Tibial artery (tissue), 4 donors: ENCODE measurements at regions not wholly inside any gene's neighbourhood (a gene's known extent, or its start where the extent isn't known, plus 50 kb on each side); places are given as distances from the start of the nearest gene placed in this dataset.

Experiments used
- DNase-seq, 2 donors: peaks; one replicate each; pipeline ENCODE4 v3.0.0-alpha.2; 2019
- H3K27ac ChIP-seq, 2 donors: fragments of 200-600 bp; sonication (generic) in 1 of 2; 1 replicate in 1 of 2; 2 replicates in 1 of 2; pipeline ENCODE4 v1.5.1; 2018 to 2019; ENCODE audit warnings: mild to moderate bottlenecking in 1 of 2
- H3K27me3 ChIP-seq, 2 donors: fragments of 200-600 bp; sonication (generic) in 1 of 2; one replicate each; pipeline versions ENCODE4 v1.5.1 to v1.6.0; 2016 to 2019
- H3K36me3 ChIP-seq, 3 donors: fragments of 200-600 bp; sonication (generic) in 2 of 3; one replicate each; pipeline ENCODE4 v1.5.1; 2016 to 2019; ENCODE audit warnings: mild to moderate bottlenecking in 2 of 3
- H3K4me1 ChIP-seq, 4 donors: fragments of 200-600 bp; sonication (generic) in 2 of 4; 1 replicate in 3 of 4; 2 replicates in 1 of 4; pipeline ENCODE4 v1.5.1; 2016 to 2019
- H3K4me3 ChIP-seq, 2 donors: fragments of 200-600 bp; sonication (generic) in 1 of 2; 1 replicate in 1 of 2; 2 replicates in 1 of 2; pipeline ENCODE4 v1.5.1; 2018 to 2019; ENCODE audit warnings: mild to moderate bottlenecking in 2 of 2
- H3K9me3 ChIP-seq, 3 donors: fragments of 200-600 bp; sonication (generic) in 1 of 3; one replicate each; pipeline ENCODE4 v1.5.1; 2016 to 2019
- CTCF ChIP-seq, 2 experiments: fragments of 200-600 bp in 1 of 2; fragments of 450-650 bp in 1 of 2; IDR thresholded peaks; one replicate each; pipeline ENCODE4 v1.5.1; 2017 to 2019; ENCODE audit warnings: antibody characterized with exemption in 2 of 2, mild to moderate bottlenecking in 1 of 2, moderate library complexity in 1 of 2
- intact Hi-C: fragments of 100-400 bp; cut with DNase I; formaldehyde crosslinking; loops from one replicate; pipeline ENCODE4 v1.15.0; 2023; ENCODE audit warnings: low total_unique reads

GRCh38 chr2:120825370-120826259 lies 89.9 kb downstream of the GLI2 start:
- TF ChIP-seq CTCF (IDR thresholded peaks at IDR 0.05): no peak
- no peaks in the 10 kb centered on the region for H3K27me3 ChIP-seq
- DNase-seq: peak in 1 of 2 donors; percentile 64
- H3K4me1 ChIP-seq: peaks cover 0 to 33% (median 22%) of the 10 kb centered on the region in 4 donors
- H3K27ac ChIP-seq: no peak overlapping the region
- H3K9me3 ChIP-seq: no peaks in the 10 kb centered on the region
- H3K4me3 ChIP-seq: no peak overlapping the region
- intact Hi-C loops: no loop called here
- no peaks in the 10 kb centered on the region for H3K36me3 ChIP-seq

- no peak overlapping the region for H3K27ac ChIP-seq
- no peaks in the 10 kb centered on the region for H3K36me3 ChIP-seq
- intact Hi-C loops: no loop called here
- no peak overlapping the region for H3K4me3 ChIP-seq
- no peaks in the 10 kb centered on the region for H3K9me3 ChIP-seq
- DNase-seq: peak in 1 of 2 donors; percentile 15
- peaks cover 0 to 33% (median 17%) of the 10 kb centered on the region in 4 donors for H3K4me1 ChIP-seq
- TF ChIP-seq CTCF (IDR thresholded peaks at IDR 0.05): no peak
- H3K27me3 ChIP-seq: no peaks in the 10 kb centered on the region
These were observed 90.6 kb downstream of the GLI2 start for GRCh38 chr2:120826260-120826648.

- Histone ChIP-seq H3K27ac (no peak overlapping the region), H3K4me3 (no peak overlapping the region), H3K36me3 (no peaks in the 10 kb centered on the region), H3K27me3 (no peaks in the 10 kb centered on the region), H3K9me3 (no peaks in the 10 kb centered on the region), H3K4me1 (peaks cover 0 to 31% (median 16%) of the 10 kb centered on the region in 4 donors)
- DNase-seq: peak; percentile 21 to 55
- intact Hi-C loops: no loop called here
- no peak for TF ChIP-seq CTCF (IDR thresholded peaks at IDR 0.05)
These were observed 91.2 kb downstream of the GLI2 start for GRCh38 chr2:120826716-120827410.

GRCh38 chr2:120828066-120828465 lies 92.4 kb downstream of the GLI2 start:
- intact Hi-C loops: no loop called here
- Histone ChIP-seq H3K27ac (no peak overlapping the region), H3K36me3 (no peaks in the 10 kb centered on the region), H3K4me1 (peaks cover 0 to 31% (median 16%) of the 10 kb centered on the region in 4 donors), H3K27me3 (no peaks in the 10 kb centered on the region), H3K9me3 (no peaks in the 10 kb centered on the region), H3K4me3 (no peak overlapping the region)
- no peak for TF ChIP-seq CTCF (IDR thresholded peaks at IDR 0.05)
- peak in 1 of 2 donors; percentile 41 for DNase-seq

GRCh38 chr2:120828829-120829632 lies 93.4 kb downstream of the GLI2 start:
- H3K9me3 ChIP-seq: no peaks in the 10 kb centered on the region
- no peak overlapping the region for H3K4me3 ChIP-seq
- no peak overlapping the region for H3K27ac ChIP-seq
- TF ChIP-seq CTCF (IDR thresholded peaks at IDR 0.05): no peak
- H3K36me3 ChIP-seq: no peaks in the 10 kb centered on the region
- no peak for DNase-seq
- H3K4me1 ChIP-seq: peaks cover 0 to 31% (median 16%) of the 10 kb centered on the region in 4 donors
- intact Hi-C loops: no loop called here
- H3K27me3 ChIP-seq: no peaks in the 10 kb centered on the region
